ENCODE measurements at regions not wholly inside any gene's neighbourhood (a gene's known extent, or its start where the extent isn't known, plus 50 kb on each side); places are given as distances from the start of the nearest gene placed in this dataset.

- Histone ChIP-seq H3K27me3 (ENCODE audit: low read depth, low read length) (no peaks in the 10 kb centered on the region; the same call in 1 of the 2 replicates), H3K27ac (ENCODE audit: low read length) (no peak overlapping the region), H3K4me1 (ENCODE audit: low read length) (no peaks in the 10 kb centered on the region), H2AFZ (ENCODE audit: low read depth, low read length) (no peak overlapping the region), H3K79me2 (ENCODE audit: low read length) (no peaks in the 10 kb centered on the region), H3K9me3 (ENCODE audit: insufficient read depth, low read length) (no peaks in the 10 kb centered on the region), H4K20me1 (ENCODE audit: insufficient read depth, low read length) (no peaks in the 10 kb centered on the region), H3K4me3 (ENCODE audit: low read length) (no peak overlapping the region), H3K4me2 (ENCODE audit: low read length) (no peak overlapping the region), H3K9ac (ENCODE audit: low read length) (no peak overlapping the region), H3K36me3 (replicated peaks; ENCODE audit: low read depth, low read length) (no peaks in the 10 kb centered on the region)
- no peak for TF ChIP-seq CTCF (IDR thresholded peaks at IDR 0.05; ENCODE audit: low read depth, low read length)
- no peak for TF ChIP-seq EZH2phosphoT487 (IDR thresholded peaks at IDR 0.05; ENCODE audit: low read depth)
These were observed 443.9 kb downstream of the STK39 start for GRCh38 chr2:167803449-167803988.

- no peak overlapping the region for H3K27ac ChIP-seq (ENCODE audit: low read length)
- no peak overlapping the region for H3K4me2 ChIP-seq (ENCODE audit: low read length)
- no peaks in the 10 kb centered on the region for H3K4me1 ChIP-seq (ENCODE audit: low read length)
- no peaks in the 10 kb centered on the region for H4K20me1 ChIP-seq (ENCODE audit: insufficient read depth, low read length)
- no peak overlapping the region for H2AFZ ChIP-seq (ENCODE audit: low read depth, low read length)
- H3K27me3 ChIP-seq (ENCODE audit: low read depth, low read length), result peaks cover 11% of the 10 kb centered on the region
- no peaks in the 10 kb centered on the region for H3K9me3 ChIP-seq (ENCODE audit: insufficient read depth, low read length)
- H3K36me3 ChIP-seq (replicated peaks; ENCODE audit: low read depth, low read length), result no peaks in the 10 kb centered on the region
- H3K79me2 ChIP-seq (ENCODE audit: low read length), result no peaks in the 10 kb centered on the region
- TF ChIP-seq CTCF (IDR thresholded peaks at IDR 0.05; ENCODE audit: low read depth, low read length) (no peak), EZH2phosphoT487 (IDR thresholded peaks at IDR 0.05; ENCODE audit: low read depth) (no peak)
- no peak overlapping the region for H3K9ac ChIP-seq (ENCODE audit: low read length)
- H3K4me3 ChIP-seq (ENCODE audit: low read length), result no peak overlapping the region
These were observed 452.7 kb downstream of the STK39 start for GRCh38 chr2:167794554-167795255.

DNA sequence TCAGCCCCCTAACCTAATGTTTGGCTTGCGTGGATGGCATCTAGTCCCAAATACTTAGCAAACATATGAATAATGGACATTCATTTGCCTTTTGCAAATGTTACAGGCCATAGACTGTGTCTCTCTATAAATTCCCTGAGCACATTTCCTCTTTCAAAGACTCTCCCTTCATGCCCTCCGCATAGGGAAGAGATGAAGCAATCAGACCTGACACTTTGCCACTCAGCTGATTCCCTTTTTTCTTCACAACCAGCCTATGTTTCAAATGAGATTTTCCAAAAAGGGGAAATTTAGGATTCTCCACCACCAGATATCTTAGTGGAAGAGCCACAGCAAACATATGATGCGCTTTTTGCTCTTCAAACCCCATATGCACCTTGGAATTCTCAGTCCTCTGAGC lies 453.7 kb downstream of the STK39 start:
- Histone ChIP-seq H3K4me3 (ENCODE audit: low read length) (no peak overlapping the region), H2AFZ (ENCODE audit: low read depth, low read length) (no peak overlapping the region), H3K4me2 (ENCODE audit: low read length) (no peak overlapping the region), H4K20me1 (ENCODE audit: insufficient read depth, low read length) (no peaks in the 10 kb centered on the region), H3K9me3 (ENCODE audit: insufficient read depth, low read length) (no peaks in the 10 kb centered on the region), H3K36me3 (replicated peaks; ENCODE audit: low read depth, low read length) (no peaks in the 10 kb centered on the region), H3K27ac (ENCODE audit: low read length) (no peak overlapping the region), H3K9ac (ENCODE audit: low read length) (no peak overlapping the region), H3K4me1 (ENCODE audit: low read length) (no peaks in the 10 kb centered on the region), H3K27me3 (ENCODE audit: low read depth, low read length) (peaks cover 11% of the 10 kb centered on the region), H3K79me2 (ENCODE audit: low read length) (no peaks in the 10 kb centered on the region)
- TF ChIP-seq EZH2phosphoT487 (IDR thresholded peaks at IDR 0.05; ENCODE audit: low read depth) (no peak), CTCF (IDR thresholded peaks at IDR 0.05; ENCODE audit: low read depth, low read length) (no peak)

DNA sequence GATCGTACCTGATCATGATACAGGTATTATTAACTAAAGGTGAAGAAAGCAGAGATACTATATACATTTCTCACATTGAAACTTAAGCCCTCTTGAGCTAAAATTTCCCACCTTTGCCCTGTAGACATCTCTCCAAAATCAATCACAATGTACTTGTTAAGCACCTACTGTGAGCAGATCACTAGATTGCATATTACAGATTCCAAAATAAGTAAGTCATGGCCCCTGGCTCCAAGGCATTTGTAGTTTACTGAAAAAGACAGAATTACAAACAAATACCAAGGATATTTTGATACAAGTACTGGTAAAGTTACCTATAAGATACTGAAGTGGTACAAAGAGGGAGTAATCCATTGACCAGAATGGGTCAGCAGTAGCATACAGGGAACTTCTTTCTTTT lies 455.3 kb downstream of the STK39 start:
- no peak overlapping the region for H3K9ac ChIP-seq (ENCODE audit: low read length)
- H3K4me2 ChIP-seq (ENCODE audit: low read length), result no peak overlapping the region
- H4K20me1 ChIP-seq (ENCODE audit: insufficient read depth, low read length), result no peaks in the 10 kb centered on the region
- peaks cover 11% of the 10 kb centered on the region for H3K27me3 ChIP-seq (ENCODE audit: low read depth, low read length)
- TF ChIP-seq EZH2phosphoT487 (IDR thresholded peaks at IDR 0.05; ENCODE audit: low read depth), result no peak
- H2AFZ ChIP-seq (ENCODE audit: low read depth, low read length), result no peak overlapping the region
- no peaks in the 10 kb centered on the region for H3K79me2 ChIP-seq (ENCODE audit: low read length)
- H3K4me1 ChIP-seq (ENCODE audit: low read length), result no peaks in the 10 kb centered on the region
- H3K9me3 ChIP-seq (ENCODE audit: insufficient read depth, low read length), result no peaks in the 10 kb centered on the region
- H3K36me3 ChIP-seq (replicated peaks; ENCODE audit: low read depth, low read length), result no peaks in the 10 kb centered on the region
- H3K4me3 ChIP-seq (ENCODE audit: low read length), result no peak overlapping the region
- H3K27ac ChIP-seq (ENCODE audit: low read length), result no peak overlapping the region

All from OCI-LY3 (cell line).